Right cardiac atrium (tissue), 5 donors: ENCODE measurements at regions not wholly inside any gene's neighbourhood (a gene's known extent, or its start where the extent isn't known, plus 50 kb on each side); places are given as distances from the start of the nearest gene placed in this dataset.

ENCODE experiments used
- ATAC-seq, 2 donors: fragments of 200-7000 bp; cut with Tn5 transposase; one replicate each; pipeline versions ENCODE4 v1.8.0 to v1.9.1; 2020; ENCODE audit warnings: moderate library complexity in 2 of 2, mild to moderate bottlenecking in 1 of 2
- DNase-seq, 3 donors: peaks; one replicate each; pipeline ENCODE4 v3.0.0-alpha.2; 2020
- H3K27ac ChIP-seq: one replicate; pipeline ENCODE4 v1.5.1; 2013; ENCODE audit warnings: mild to moderate bottlenecking, low read length, control low read depth, moderate library complexity
- H3K27me3 ChIP-seq: one replicate; pipeline ENCODE4 v1.6.1; 2013; ENCODE audit not compliant: control insufficient read depth, insufficient read depth
- H3K4me1 ChIP-seq: one replicate; pipeline ENCODE4 v1.6.1; 2013; ENCODE audit warnings: low read length; ENCODE audit not compliant: control insufficient read depth, insufficient read depth
- H3K4me3 ChIP-seq: one replicate; pipeline ENCODE4 v1.5.1; 2013; ENCODE audit warnings: low read length, control low read depth
- H3K9me3 ChIP-seq: one replicate; pipeline ENCODE4 v1.6.1; 2013; ENCODE audit warnings: low read length; ENCODE audit not compliant: control insufficient read depth
- WGBS: extraction: QIAGEN DNeasy Blood & Tissue Kit; methylation state at CpG from one replicate; pipeline ENCODE4 v1.1.7; 2013; 5-methylcytosine and 5-hydroxymethylcytosine counted together
- intact Hi-C, 4 donors: fragments of 100-400 bp; cut with DNase I; formaldehyde crosslinking; loops; one replicate each; pipeline versions ENCODE4 v1.11.0 to v1.14.0; 2022 to 2023
- donor health status: healthy with polysubstance abuse.
- donor health status: DM: no; HTN: yes; CAD: no.
- donor health status: DM: no; HTN: no; CAD: no.
- donor health status: DM: no; HTN: yes; CAD: no; lungs with severe emphysema.
- donor health status: DM: yes; HTN: yes; CAD: no.

- no peak for DNase-seq
- Histone ChIP-seq H3K4me3 (no peak overlapping the region), H3K27me3 (no peaks in the 10 kb centered on the region), H3K27ac (no peak overlapping the region), H3K4me1 (no peaks in the 10 kb centered on the region), H3K9me3 (no peaks in the 10 kb centered on the region)
- no peak for ATAC-seq
- WGBS: 91% methylated on average over 4 of the region's 4 CpGs
- intact Hi-C loops: no loop called here
Observed at GRCh38 chrX:79094075-79094832, 50.2 kb upstream of the GPR174 start.
